Thymus (tissue), 11 donors: ENCODE measurements at regions not wholly inside any gene's neighbourhood (a gene's known extent, or its start where the extent isn't known, plus 50 kb on each side); places are given as distances from the start of the nearest gene placed in this dataset.

Experiments
- DNase-seq, 9 donors: peaks; one replicate each; pipeline ENCODE4 v3.0.0-alpha.2; 2013; ENCODE audit warnings: low spot score in 9 of 9, low read depth in 6 of 9, missing footprints in 1 of 9
- H3K27ac ChIP-seq, 2 donors: one replicate each; pipeline ENCODE4 v1.5.1; 2013; ENCODE audit warnings: control low read depth in 1 of 2, low read depth in 1 of 2, low read length in 1 of 2, mild to moderate bottlenecking in 1 of 2, moderate library complexity in 1 of 2
- H3K27me3 ChIP-seq, 2 donors: one replicate each; pipeline ENCODE4 v1.5.1; 2013; ENCODE audit warnings: low read length in 1 of 2; ENCODE audit not compliant: control insufficient read depth in 2 of 2, insufficient read depth in 1 of 2
- H3K36me3 ChIP-seq, 2 donors: one replicate each; pipeline ENCODE4 v1.5.1; 2013; ENCODE audit warnings: low read length in 1 of 2, mild to moderate bottlenecking in 1 of 2, moderate library complexity in 1 of 2; ENCODE audit not compliant: control insufficient read depth in 2 of 2, insufficient read depth in 2 of 2
- H3K4me1 ChIP-seq, 2 donors: one replicate each; pipeline ENCODE4 v1.5.1; 2013; ENCODE audit warnings: low read length in 2 of 2; ENCODE audit not compliant: control insufficient read depth in 2 of 2, insufficient read depth in 2 of 2
- H3K4me3 ChIP-seq, 2 donors: one replicate each; pipeline ENCODE4 v1.5.1; 2013; ENCODE audit warnings: low read length in 2 of 2, control low read depth in 1 of 2, mild to moderate bottlenecking in 1 of 2
- H3K9me3 ChIP-seq, 2 donors: one replicate each; pipeline ENCODE4 v1.5.1; 2013; ENCODE audit warnings: low read length in 1 of 2, mild to moderate bottlenecking in 1 of 2; ENCODE audit not compliant: control insufficient read depth in 2 of 2, insufficient read depth in 1 of 2
- WGBS: extraction: QIAGEN DNeasy Blood & Tissue Kit; methylation state at CpG from one replicate; pipeline ENCODE4 v1.1.7; 2013; 5-methylcytosine and 5-hydroxymethylcytosine counted together
- donor health status: healthy.

DNA sequence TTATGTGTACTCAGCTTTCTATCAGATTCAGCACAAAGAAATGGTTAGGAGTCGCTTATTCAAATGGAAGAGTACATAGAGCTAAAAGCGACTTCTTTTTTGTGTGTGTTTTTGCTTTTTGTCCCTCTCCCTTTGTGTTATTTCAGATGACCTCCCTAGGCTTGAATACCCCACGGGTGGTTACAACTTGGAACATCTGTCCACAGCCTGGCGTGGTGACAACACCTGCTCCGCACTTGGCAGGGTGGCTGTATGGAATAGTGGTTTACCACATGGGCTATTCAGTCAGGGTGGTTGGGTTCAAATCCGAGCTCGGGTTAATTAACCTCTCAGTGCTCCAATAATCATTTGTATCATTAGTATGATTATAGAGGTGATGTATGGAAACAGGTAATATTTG is 151.6 kb upstream of the FREM2 start:
- H3K9me3 ChIP-seq = no peaks in the 10 kb centered on the region
- no peak overlapping the region for H3K4me3 ChIP-seq
- H3K4me1 ChIP-seq = no peaks in the 10 kb centered on the region
- no peak for DNase-seq
- H3K36me3 ChIP-seq = no peaks in the 10 kb centered on the region
- no peaks in the 10 kb centered on the region for H3K27me3 ChIP-seq
- WGBS = 94% methylated on average over 7 of the region's 7 CpGs
- no peak overlapping the region for H3K27ac ChIP-seq

DNA sequence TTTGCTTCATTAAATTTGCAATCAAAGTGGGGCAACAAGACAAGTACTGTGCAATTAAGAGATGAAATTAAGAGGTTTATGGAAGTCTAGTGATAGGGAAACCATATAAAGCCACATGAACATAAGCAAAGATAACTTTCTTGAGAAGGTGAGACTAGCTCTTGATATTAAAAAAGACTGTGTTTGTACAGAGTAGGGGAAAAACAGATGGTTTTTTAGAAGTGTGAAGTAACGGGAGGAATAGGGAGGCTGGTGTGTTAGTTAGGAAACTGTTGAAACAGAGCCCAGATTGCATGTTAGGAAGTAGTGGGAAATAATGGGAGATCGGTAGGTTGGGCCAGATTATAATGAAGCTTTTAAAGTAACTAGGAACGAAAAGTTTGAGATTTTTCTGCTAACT is 149.8 kb upstream of the FREM2 start:
- no peaks in the 10 kb centered on the region for H3K27me3 ChIP-seq
- no peak for DNase-seq
- no peak overlapping the region for H3K27ac ChIP-seq
- H3K36me3 ChIP-seq = no peaks in the 10 kb centered on the region
- H3K9me3 ChIP-seq = no peaks in the 10 kb centered on the region
- 88% methylated on average over 3 of the region's 3 CpGs for WGBS
- H3K4me3 ChIP-seq = no peak overlapping the region
- H3K4me1 ChIP-seq = no peaks in the 10 kb centered on the region

DNA sequence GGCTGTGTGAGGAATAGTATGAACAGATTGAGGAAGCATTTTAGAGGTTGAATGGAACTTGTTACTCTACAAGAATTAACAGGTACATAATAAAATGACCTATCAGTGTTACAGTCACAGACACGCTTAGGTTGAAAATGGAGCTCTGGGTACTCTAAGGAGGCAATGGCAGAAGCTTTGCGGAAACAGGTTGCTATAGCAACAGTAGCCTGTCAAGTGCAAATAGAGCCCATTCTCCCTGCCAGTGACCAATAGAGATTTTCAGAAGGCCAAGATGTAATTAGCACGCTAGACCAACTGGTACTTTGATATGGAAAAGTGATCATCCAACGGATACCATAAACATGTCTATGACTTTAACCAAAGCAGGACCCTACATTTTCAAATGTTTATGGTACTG is 148.5 kb upstream of the FREM2 start:
- Histone ChIP-seq H3K4me3 (no peak overlapping the region), H3K9me3 (no peaks in the 10 kb centered on the region), H3K4me1 (no peaks in the 10 kb centered on the region), H3K27me3 (no peaks in the 10 kb centered on the region), H3K36me3 (no peaks in the 10 kb centered on the region), H3K27ac (no peak overlapping the region)
- WGBS = 39% methylated on average over 4 of the region's 4 CpGs
- DNase-seq = no peak

DNA sequence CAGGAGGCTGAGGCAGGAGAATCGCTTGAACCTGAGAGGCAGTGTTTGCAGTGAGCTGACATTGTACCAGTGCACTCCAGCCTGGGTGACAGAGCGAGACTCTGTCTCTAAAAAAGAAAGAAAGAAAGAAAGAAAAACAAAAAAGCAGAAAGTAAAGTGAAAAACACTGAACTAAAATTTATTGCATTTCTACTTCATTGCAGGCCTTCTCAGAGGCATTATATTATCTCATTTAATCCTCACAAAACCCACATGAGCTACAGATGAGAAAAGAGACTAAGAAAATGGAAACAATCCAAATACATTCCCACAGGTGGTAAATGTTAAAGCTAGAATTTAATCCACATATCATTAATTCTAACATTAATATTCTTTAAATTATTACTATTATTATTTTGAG is 147.2 kb upstream of the FREM2 start:
- 98% methylated on average over 2 of the region's 2 CpGs for WGBS
- H3K27me3 ChIP-seq = no peaks in the 10 kb centered on the region

DNA sequence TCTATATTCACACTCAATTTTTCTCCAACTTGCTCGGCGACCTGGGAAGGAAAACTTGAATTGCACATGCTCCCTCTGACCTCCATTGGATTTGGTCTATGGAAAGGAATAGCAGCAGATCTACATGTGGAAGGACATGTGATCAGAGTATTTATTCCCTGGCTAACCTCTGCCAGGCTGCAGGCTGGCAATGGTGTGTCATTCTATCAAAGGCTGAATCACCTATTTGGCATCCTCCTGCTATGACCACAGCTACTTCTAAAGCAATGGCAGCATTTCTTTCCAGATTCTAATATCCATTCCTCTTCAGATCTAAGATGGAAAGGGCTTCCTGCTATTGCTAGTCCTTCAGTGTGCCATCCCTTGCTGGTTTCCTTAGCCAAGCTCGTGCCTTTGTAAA is 144.3 kb upstream of the FREM2 start:
- H3K27ac ChIP-seq = no peak overlapping the region
- DNase-seq = no peak
- H3K36me3 ChIP-seq = no peaks in the 10 kb centered on the region
- no peak overlapping the region for H3K4me3 ChIP-seq
- 64% methylated on average over 3 of the region's 3 CpGs for WGBS
- no peaks in the 10 kb centered on the region for H3K4me1 ChIP-seq
- no peaks in the 10 kb centered on the region for H3K9me3 ChIP-seq
- H3K27me3 ChIP-seq = no peaks in the 10 kb centered on the region

More for the DNA sequence above, 147.2 kb upstream of the FREM2 start:
- no peak overlapping the region for H3K4me3 ChIP-seq
- no peaks in the 10 kb centered on the region for H3K9me3 ChIP-seq
- no peaks in the 10 kb centered on the region for H3K36me3 ChIP-seq
- no peaks in the 10 kb centered on the region for H3K4me1 ChIP-seq
- DNase-seq = no peak
- H3K27ac ChIP-seq = no peak overlapping the region

DNA sequence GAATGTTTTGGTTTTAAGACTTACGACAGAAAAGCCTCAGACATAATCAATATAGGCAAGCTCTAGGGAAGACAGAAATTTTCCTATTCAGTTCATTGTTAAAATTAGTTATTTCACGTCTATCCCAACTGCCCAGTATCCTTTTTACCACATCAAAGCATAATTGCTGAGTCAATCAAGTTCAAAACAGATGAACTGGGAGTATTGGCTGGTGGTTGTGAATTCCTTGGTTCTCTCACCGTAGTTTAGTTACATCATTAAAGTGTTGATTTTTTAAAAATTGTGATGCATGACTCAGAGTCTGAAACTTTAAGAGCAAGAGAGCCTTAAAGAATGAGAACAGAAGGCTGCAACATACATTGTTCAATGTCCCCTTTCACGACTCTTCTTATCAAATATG is 143.3 kb upstream of the FREM2 start:
- H3K36me3 ChIP-seq = no peaks in the 10 kb centered on the region
- no peaks in the 10 kb centered on the region for H3K9me3 ChIP-seq
- DNase-seq = no peak
- no peak overlapping the region for H3K4me3 ChIP-seq
- 85% methylated on average over 4 of the region's 4 CpGs for WGBS
- no peak overlapping the region for H3K27ac ChIP-seq
- no peaks in the 10 kb centered on the region for H3K4me1 ChIP-seq
- H3K27me3 ChIP-seq = no peaks in the 10 kb centered on the region

DNA sequence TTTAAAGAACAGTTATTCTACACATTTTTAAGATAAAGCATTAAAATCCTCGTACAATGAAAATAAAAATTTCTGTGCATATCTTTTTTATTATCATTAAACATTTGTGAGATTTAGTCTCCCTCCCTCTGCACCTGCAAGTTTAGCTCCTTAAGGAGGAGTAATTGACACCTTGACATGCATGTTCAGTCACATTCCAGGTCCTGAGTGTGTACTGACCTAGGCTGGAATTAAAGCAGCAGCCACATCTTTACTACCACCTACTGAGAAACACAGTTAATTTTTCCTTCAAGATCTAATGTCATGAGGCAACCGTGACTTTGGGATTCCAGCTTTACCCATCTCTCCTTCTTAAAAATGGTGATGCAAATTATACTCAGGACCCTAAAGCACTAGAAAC is 123.1 kb upstream of the FREM2 start:
- 87% methylated on average over 2 of the region's 2 CpGs for WGBS
- no peak overlapping the region for H3K27ac ChIP-seq
- H3K4me1 ChIP-seq = no peaks in the 10 kb centered on the region
- H3K36me3 ChIP-seq = no peaks in the 10 kb centered on the region
- no peaks in the 10 kb centered on the region for H3K9me3 ChIP-seq
- H3K4me3 ChIP-seq = no peak overlapping the region
- H3K27me3 ChIP-seq = no peaks in the 10 kb centered on the region
- no peak for DNase-seq

DNA sequence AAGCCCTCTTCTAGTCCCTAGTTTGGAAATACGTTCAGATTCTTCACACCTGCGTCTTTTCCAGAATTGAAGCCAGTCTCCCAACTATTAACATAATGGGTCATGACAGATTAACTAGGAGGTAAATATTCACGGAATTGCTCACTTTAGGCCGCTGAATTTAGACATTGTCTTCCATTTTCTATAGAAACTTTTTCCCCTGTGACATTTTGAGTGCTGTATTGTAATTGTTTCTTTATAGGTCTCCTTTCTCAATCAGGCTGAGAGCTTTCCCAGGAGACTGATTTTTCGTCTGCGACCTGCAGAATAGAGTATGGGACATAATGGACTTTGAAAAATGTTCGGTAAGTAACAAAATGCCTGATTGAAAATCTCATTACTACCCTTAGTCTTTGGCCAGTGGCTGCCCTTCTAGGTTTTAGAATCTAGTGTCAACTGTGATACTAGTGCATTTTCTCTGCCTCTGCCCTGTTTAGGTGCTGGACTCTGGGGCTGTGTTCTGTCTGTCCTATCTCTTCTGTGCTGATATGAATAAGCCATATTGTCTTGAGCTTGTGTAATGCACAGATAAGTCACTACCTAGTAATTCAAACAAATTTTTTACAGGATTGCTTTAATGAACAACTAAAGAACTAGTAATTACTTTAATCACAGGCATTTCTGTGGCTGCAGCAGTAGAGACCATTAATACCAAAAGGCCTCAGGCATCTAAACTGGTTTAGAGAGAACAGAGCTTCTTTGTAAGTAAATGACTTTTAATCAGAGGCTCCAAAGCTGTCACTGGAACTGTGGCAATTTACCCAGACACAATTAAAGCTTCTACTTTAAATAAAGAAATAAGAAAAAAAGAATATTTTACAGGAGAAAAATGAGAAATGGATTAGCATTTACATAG is 122.4 kb upstream of the FREM2 start:
- Histone ChIP-seq H3K27ac (no peak overlapping the region), H3K4me3 (no peak overlapping the region), H3K36me3 (no peaks in the 10 kb centered on the region), H3K9me3 (peaks cover 0 to 3% of the 10 kb centered on the region in 2 donors), H3K27me3 (no peaks in the 10 kb centered on the region), H3K4me1 (no peaks in the 10 kb centered on the region)
- 91% methylated on average over 7 of the region's 7 CpGs for WGBS
- DNase-seq = no peak

DNA sequence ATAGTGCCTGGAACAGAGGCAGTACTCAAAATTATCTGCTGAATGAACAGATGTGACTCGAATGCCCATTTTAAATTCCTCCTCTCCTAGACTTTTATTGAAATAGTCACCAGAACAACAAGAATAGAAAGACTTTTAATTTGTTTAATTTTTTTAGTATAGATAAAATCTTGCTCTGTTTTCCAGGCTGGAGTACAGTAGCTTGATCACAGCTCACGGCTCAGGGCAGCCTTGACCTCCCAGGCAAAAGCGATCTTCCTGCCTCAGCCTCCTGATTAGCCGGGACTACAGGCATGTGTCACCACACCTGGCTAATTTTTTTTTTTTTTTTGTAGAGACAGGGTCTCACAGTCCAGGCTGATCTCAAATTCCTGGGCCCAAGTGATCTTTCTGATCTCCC is 120.9 kb upstream of the FREM2 start:
- Histone ChIP-seq H3K9me3 (peaks cover 0 to 3% of the 10 kb centered on the region in 2 donors), H3K4me3 (no peak overlapping the region), H3K4me1 (no peaks in the 10 kb centered on the region), H3K27ac (no peak overlapping the region), H3K27me3 (no peaks in the 10 kb centered on the region), H3K36me3 (no peaks in the 10 kb centered on the region)
- WGBS = 95% methylated on average over 4 of the region's 4 CpGs
- no peak for DNase-seq
